ENCODE measurements at regions not wholly inside any gene's neighbourhood (a gene's known extent, or its start where the extent isn't known, plus 50 kb on each side); places are given as distances from the start of the nearest gene placed in this dataset.

- no peak for DNase-seq
Observed at GRCh38 chr4:36394352-36394903, 113.0 kb downstream of the DTHD1 start.

- peak; percentile 51 to 80 for DNase-seq
Observed at GRCh38 chr4:36399762-36400353, 118.4 kb downstream of the DTHD1 start.

- no peak for DNase-seq
Observed at GRCh38 chr4:36402008-36402758, 120.8 kb downstream of the DTHD1 start.

GRCh38 chr4:36411338-36411737 is 129.9 kb downstream of the DTHD1 start:
- DNase-seq, result no peak

GRCh38 chr4:36414248-36414647 is 132.8 kb downstream of the DTHD1 start:
- DNase-seq, result peak; percentile 28 to 31

GRCh38 chr4:36417146-36417545 is 135.7 kb downstream of the DTHD1 start:
- DNase-seq, result no peak

GRCh38 chr4:36420111-36420679 is 138.8 kb downstream of the DTHD1 start:
- DNase-seq, result no peak

- DNase-seq, result no peak
Observed at GRCh38 chr4:36422607-36423006, 141.2 kb downstream of the DTHD1 start.

GRCh38 chr4:36426741-36427140 is 145.3 kb downstream of the DTHD1 start:
- DNase-seq, result no peak

- DNase-seq, result no peak
Observed at GRCh38 chr4:36427696-36428095, 146.3 kb downstream of the DTHD1 start.

- no peak for DNase-seq
Observed at GRCh38 chr4:36432586-36432985, 151.2 kb downstream of the DTHD1 start.

- DNase-seq, result no peak
Observed at GRCh38 chr4:36439556-36439955, 158.1 kb downstream of the DTHD1 start.

GRCh38 chr4:36445480-36445879 is 164.1 kb downstream of the DTHD1 start:
- no peak for DNase-seq

GRCh38 chr4:36446275-36446674 is 164.9 kb downstream of the DTHD1 start:
- DNase-seq, result no peak

GRCh38 chr4:36461344-36461743 is 179.9 kb downstream of the DTHD1 start:
- DNase-seq, result no peak

GRCh38 chr4:36467670-36468069 is 186.3 kb downstream of the DTHD1 start:
- no peak for DNase-seq

GRCh38 chr4:36471903-36472302 is 190.5 kb downstream of the DTHD1 start:
- DNase-seq, result no peak

- no peak for DNase-seq
Observed at GRCh38 chr4:36476135-36476534, 194.7 kb downstream of the DTHD1 start.

GRCh38 chr4:36477861-36478260 is 196.4 kb downstream of the DTHD1 start:
- no peak for DNase-seq

- DNase-seq, result no peak
Observed at GRCh38 chr4:36485885-36486284, 204.5 kb downstream of the DTHD1 start.

- no peak for DNase-seq
Observed at GRCh38 chr4:36489798-36490197, 208.4 kb downstream of the DTHD1 start.

GRCh38 chr4:36492041-36492440 is 210.6 kb downstream of the DTHD1 start:
- DNase-seq, result no peak

- DNase-seq, result no peak
Observed at GRCh38 chr4:36492590-36492989, 211.2 kb downstream of the DTHD1 start.

GRCh38 chr4:36493251-36493650 is 211.8 kb downstream of the DTHD1 start:
- no peak for DNase-seq
